ENCODE measurements at regions not wholly inside any gene's neighbourhood (a gene's known extent, or its start where the extent isn't known, plus 50 kb on each side); places are given as distances from the start of the nearest gene placed in this dataset.

DNA sequence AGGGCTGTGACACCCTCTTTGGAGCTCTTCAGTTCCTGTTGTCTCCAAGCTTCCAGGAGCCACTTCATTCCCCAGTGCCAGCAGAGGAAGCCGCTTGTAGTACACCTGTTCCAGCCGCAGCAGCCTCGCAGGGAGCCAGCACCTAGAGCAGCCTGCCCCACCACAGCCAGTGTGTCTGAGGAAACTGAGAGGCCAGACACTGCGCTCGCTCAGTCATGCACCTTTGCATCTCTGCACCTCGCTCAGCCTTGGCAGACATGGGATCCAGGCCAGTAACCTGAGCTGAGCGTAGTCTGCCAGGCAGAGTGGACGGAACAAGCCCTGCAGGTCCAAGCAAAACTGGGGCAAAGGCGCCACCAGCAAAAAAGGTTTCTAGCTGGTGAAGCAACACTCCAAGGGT, 1072.1 kb downstream of the JRKL start (continued):
- no peak for TF ChIP-seq POU2F2 (IDR thresholded peaks at IDR 0.05; ENCODE audit: borderline replicate concordance, low read depth, low read length)
- TF ChIP-seq, protein P1, sequence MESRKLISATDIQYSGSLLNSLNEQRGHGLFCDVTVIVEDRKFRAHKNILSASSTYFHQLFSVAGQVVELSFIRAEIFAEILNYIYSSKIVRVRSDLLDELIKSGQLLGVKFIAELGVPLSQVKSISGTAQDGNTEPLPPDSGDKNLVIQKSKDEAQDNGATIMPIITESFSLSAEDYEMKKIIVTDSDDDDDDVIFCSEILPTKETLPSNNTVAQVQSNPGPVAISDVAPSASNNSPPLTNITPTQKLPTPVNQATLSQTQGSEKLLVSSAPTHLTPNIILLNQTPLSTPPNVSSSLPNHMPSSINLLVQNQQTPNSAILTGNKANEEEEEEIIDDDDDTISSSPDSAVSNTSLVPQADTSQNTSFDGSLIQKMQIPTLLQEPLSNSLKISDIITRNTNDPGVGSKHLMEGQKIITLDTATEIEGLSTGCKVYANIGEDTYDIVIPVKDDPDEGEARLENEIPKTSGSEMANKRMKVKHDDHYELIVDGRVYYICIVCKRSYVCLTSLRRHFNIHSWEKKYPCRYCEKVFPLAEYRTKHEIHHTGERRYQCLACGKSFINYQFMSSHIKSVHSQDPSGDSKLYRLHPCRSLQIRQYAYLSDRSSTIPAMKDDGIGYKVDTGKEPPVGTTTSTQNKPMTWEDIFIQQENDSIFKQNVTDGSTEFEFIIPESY (IDR thresholded peaks at IDR 0.05): no peak

DNA sequence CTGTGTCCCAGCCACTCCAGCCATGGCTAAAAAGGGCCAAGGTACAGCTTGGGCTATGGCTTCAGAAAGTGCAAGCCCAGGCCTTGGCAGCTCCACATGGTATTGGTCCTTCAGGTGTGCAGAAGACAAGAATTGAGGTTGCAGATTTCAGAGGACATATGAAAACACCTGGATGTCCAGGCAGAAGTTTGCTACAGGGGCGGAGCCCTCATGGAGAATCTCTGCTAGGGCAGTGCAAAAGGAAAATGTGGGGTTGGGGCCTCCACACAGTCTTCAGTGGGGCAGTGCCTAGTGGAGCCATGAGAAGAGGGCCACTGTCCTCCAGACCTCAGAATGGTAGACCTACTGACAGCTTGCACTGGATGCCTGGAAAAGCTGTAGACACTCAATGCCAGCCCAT, 1074.1 kb downstream of the JRKL start:
- WGBS (ENCODE audit: insufficient coverage, insufficient replicate concordance, low lambda C conversion rate, missing lambda C conversion rate): 6% methylated on average over 1 of the region's 1 CpG
- H3K9me3 ChIP-seq (replicated peaks; ENCODE audit: control insufficient read depth, insufficient read depth, low read length): no peaks in the 10 kb centered on the region
- H3K4me2 ChIP-seq (ENCODE audit: control insufficient read depth, insufficient read depth): no peak overlapping the region
- ATAC-seq: no peak
- H3K4me3 ChIP-seq: no peak overlapping the region
- SMC1A ChIA-PET (ENCODE audit: uncharacterized antibody, unreplicated experiment): no interaction called here
- no peaks in the 10 kb centered on the region for H3K27me3 ChIP-seq (replicated peaks in 1 of 2; ENCODE audit: control insufficient read depth in 2 of 2, insufficient read depth in 2 of 2, low read length in 1 of 2)
- no peaks in the 10 kb centered on the region for H4K20me1 ChIP-seq (ENCODE audit: control insufficient read depth, insufficient read depth)
- RAD21 ChIA-PET (ENCODE audit: unreplicated experiment): no interaction called here
- H3K9ac ChIP-seq (ENCODE audit: control insufficient read depth, insufficient read depth, low read length): no peak overlapping the region
- H3K79me2 ChIP-seq (ENCODE audit: control insufficient read depth, insufficient read depth, low read length): no peaks in the 10 kb centered on the region
- in situ Hi-C loops (cut with MboI) (no loop called here), intact Hi-C loops (cut with micrococcal nuclease; ENCODE audit: unreplicated experiment) (no loop called here)
- DNase-seq (ENCODE audit: low read depth, low spot score): no peak
- H2AFZ ChIP-seq (ENCODE audit: control insufficient read depth, low read depth, low read length): no peak overlapping the region
- BruUV-seq (replicated peaks): no TSS peak
- no peaks in the 10 kb centered on the region for H3K36me3 ChIP-seq (ENCODE audit: control insufficient read depth in 2 of 2, insufficient read depth in 2 of 2, low read length in 1 of 2)
- H3K27ac ChIP-seq (ENCODE audit: control insufficient read depth, insufficient read depth): no peak overlapping the region
- CTCF ChIA-PET: no interaction called here
- POLR2A ChIA-PET: no interaction called here
- no peak for FAIRE-seq
- H3K4me1 ChIP-seq (ENCODE audit: control insufficient read depth, insufficient read depth, low read length): no peaks in the 10 kb centered on the region
- no peak for TF ChIP-seq JUNB (IDR thresholded peaks at IDR 0.05)
- TF ChIP-seq ZNF207 (IDR thresholded peaks at IDR 0.05; ENCODE audit: borderline replicate concordance): no peak
- no peak for TF ChIP-seq SREBF2 (IDR thresholded peaks at IDR 0.05; ENCODE audit: low read length)
- no peak for TF ChIP-seq HDAC6 (IDR thresholded peaks at IDR 0.05; ENCODE audit: unreplicated experiment)
- TF ChIP-seq JUND (IDR thresholded peaks at IDR 0.05; ENCODE audit: low read depth, low read length): no peak
- no peak for TF ChIP-seq SUZ12 (IDR thresholded peaks at IDR 0.05; ENCODE audit: unreplicated experiment)
- TF ChIP-seq, protein P2, sequence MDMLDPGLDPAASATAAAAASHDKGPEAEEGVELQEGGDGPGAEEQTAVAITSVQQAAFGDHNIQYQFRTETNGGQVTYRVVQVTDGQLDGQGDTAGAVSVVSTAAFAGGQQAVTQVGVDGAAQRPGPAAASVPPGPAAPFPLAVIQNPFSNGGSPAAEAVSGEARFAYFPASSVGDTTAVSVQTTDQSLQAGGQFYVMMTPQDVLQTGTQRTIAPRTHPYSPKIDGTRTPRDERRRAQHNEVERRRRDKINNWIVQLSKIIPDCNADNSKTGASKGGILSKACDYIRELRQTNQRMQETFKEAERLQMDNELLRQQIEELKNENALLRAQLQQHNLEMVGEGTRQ (IDR thresholded peaks at IDR 0.05; ENCODE audit: borderline replicate concordance, low read depth, low read length): no peak
- TF ChIP-seq, protein P3, sequence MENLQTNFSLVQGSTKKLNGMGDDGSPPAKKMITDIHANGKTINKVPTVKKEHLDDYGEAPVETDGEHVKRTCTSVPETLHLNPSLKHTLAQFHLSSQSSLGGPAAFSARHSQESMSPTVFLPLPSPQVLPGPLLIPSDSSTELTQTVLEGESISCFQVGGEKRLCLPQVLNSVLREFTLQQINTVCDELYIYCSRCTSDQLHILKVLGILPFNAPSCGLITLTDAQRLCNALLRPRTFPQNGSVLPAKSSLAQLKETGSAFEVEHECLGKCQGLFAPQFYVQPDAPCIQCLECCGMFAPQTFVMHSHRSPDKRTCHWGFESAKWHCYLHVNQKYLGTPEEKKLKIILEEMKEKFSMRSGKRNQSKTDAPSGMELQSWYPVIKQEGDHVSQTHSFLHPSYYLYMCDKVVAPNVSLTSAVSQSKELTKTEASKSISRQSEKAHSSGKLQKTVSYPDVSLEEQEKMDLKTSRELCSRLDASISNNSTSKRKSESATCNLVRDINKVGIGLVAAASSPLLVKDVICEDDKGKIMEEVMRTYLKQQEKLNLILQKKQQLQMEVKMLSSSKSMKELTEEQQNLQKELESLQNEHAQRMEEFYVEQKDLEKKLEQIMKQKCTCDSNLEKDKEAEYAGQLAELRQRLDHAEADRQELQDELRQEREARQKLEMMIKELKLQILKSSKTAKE (IDR thresholded peaks at IDR 0.05; ENCODE audit: low read depth, poor library complexity, severe bottlenecking): no peak
- TF ChIP-seq ZNF384 (IDR thresholded peaks at IDR 0.05; ENCODE audit: borderline replicate concordance, low read depth, low read length): no peak
- TF ChIP-seq FOS (IDR thresholded peaks at IDR 0.05; ENCODE audit: borderline replicate concordance, extremely low read depth, insufficient read length): no peak
- no peak for TF ChIP-seq SMC3 (IDR thresholded peaks at IDR 0.05; ENCODE audit: borderline replicate concordance, low read length)
- no peak for TF ChIP-seq NFXL1 (IDR thresholded peaks at IDR 0.05; ENCODE audit: borderline replicate concordance)
- no peak for TF ChIP-seq NBN (IDR thresholded peaks at IDR 0.05)
- TF ChIP-seq, protein P4, sequence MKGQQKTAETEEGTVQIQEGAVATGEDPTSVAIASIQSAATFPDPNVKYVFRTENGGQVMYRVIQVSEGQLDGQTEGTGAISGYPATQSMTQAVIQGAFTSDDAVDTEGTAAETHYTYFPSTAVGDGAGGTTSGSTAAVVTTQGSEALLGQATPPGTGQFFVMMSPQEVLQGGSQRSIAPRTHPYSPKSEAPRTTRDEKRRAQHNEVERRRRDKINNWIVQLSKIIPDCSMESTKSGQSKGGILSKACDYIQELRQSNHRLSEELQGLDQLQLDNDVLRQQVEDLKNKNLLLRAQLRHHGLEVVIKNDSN (IDR thresholded peaks at IDR 0.05; ENCODE audit: borderline replicate concordance, extremely low read length, insufficient read depth, low read depth, low read length): no peak
- TF ChIP-seq, protein P5, sequence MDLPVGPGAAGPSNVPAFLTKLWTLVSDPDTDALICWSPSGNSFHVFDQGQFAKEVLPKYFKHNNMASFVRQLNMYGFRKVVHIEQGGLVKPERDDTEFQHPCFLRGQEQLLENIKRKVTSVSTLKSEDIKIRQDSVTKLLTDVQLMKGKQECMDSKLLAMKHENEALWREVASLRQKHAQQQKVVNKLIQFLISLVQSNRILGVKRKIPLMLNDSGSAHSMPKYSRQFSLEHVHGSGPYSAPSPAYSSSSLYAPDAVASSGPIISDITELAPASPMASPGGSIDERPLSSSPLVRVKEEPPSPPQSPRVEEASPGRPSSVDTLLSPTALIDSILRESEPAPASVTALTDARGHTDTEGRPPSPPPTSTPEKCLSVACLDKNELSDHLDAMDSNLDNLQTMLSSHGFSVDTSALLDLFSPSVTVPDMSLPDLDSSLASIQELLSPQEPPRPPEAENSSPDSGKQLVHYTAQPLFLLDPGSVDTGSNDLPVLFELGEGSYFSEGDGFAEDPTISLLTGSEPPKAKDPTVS (IDR thresholded peaks at IDR 0.05; ENCODE audit: low read depth, low read length): no peak

Data from GM12878 (cell line).